ENCODE measurements at regions not wholly inside any gene's neighbourhood (a gene's known extent, or its start where the extent isn't known, plus 50 kb on each side); places are given as distances from the start of the nearest gene placed in this dataset.

DNA sequence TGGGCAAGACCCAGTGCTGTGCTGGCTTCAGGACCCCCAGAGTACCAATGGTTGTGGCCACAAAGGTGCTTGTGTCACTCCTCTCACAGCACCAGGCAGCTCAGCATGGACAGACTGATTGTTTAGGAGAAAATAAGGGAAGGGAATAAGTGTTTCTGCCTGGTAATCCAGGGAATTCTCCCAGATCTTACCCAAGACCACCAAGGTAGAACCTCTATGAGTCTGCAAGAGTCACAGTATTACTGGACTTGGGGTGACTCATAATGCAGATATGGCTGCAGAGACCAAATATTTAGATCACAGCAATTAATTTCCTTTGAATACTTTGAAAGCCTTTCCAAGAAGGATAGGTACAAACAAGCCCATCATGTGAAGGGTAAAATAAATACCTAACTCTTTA, 1178.3 kb upstream of the FLRT2 start:
- no peaks in the 10 kb centered on the region for H3F3A ChIP-seq (ENCODE audit: insufficient read depth)
- no peak overlapping the region for H3K27ac ChIP-seq

DNA sequence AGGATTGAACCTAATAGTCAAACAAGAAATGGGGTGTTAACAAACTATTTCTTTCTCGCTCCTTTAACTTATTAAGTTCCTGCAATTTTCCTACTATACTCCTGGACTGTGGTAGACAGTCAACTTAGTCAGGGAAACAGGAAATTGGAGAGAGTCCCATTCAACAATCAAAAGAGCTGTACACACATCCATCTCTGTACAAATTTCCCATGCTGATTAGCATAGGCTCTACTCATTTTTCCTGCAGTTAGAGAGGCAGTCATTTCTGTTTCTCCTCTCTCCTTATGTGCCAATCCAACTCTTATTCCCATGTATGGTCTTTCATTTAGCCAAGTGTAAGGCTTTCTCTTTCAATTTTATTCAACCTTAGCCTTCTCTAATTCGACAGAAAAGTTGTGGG, 1168.5 kb upstream of the FLRT2 start:
- no peak for DNase-seq
- no peak overlapping the region for H2AFZ ChIP-seq
- no peak overlapping the region for H3K27ac ChIP-seq
- H3K9me2 ChIP-seq (ENCODE audit: insufficient read depth), result no peaks in the 10 kb centered on the region
- no peaks in the 10 kb centered on the region for H3F3A ChIP-seq (ENCODE audit: insufficient read depth)
- H3K9me3 ChIP-seq (ENCODE audit: low read depth), result no peaks in the 10 kb centered on the region
- H3K9ac ChIP-seq, result no peak overlapping the region
- 29 to 34% methylated on average over 2 of the region's 2 CpGs for WGBS, 2 experiments (ENCODE audit: low coverage in 1 of 2, low lambda C conversion rate in 2 of 2, missing lambda C conversion rate in 2 of 2)
- H3K27me3 ChIP-seq (replicated peaks; ENCODE audit: insufficient read depth), result no peaks in the 10 kb centered on the region
- no peaks in the 10 kb centered on the region for H3K4me1 ChIP-seq (ENCODE audit: insufficient read depth)
- no peaks in the 10 kb centered on the region for H4K20me1 ChIP-seq (ENCODE audit: insufficient read depth)
- H3K4me2 ChIP-seq (ENCODE audit: unreplicated experiment), result no peak overlapping the region
- TF ChIP-seq EZH2phosphoT487 (IDR thresholded peaks at IDR 0.05; ENCODE audit: insufficient read depth, low read depth) (no peak), EZH2 (IDR thresholded peaks at IDR 0.05; ENCODE audit: insufficient read depth, poor library complexity, severe bottlenecking) (no peak)
- in situ Hi-C loops (cut with MboI), result no loop called here
- H3K4me3 ChIP-seq, result no peak overlapping the region
- H3K79me2 ChIP-seq (ENCODE audit: insufficient read depth), result no peaks in the 10 kb centered on the region
- no peaks in the 10 kb centered on the region for H3K36me3 ChIP-seq (ENCODE audit: low read depth)

More for the DNA sequence above, 1178.3 kb upstream of the FLRT2 start:
- TF ChIP-seq EZH2 (IDR thresholded peaks at IDR 0.05; ENCODE audit: insufficient read depth, poor library complexity, severe bottlenecking) (no peak), EZH2phosphoT487 (IDR thresholded peaks at IDR 0.05; ENCODE audit: insufficient read depth, low read depth) (no peak)
- Histone ChIP-seq H3K79me2 (ENCODE audit: insufficient read depth) (no peaks in the 10 kb centered on the region), H2AFZ (no peak overlapping the region), H3K4me2 (ENCODE audit: unreplicated experiment) (no peak overlapping the region), H3K9ac (no peak overlapping the region), H3K9me2 (ENCODE audit: insufficient read depth) (no peaks in the 10 kb centered on the region), H3K4me1 (ENCODE audit: insufficient read depth) (no peaks in the 10 kb centered on the region), H3K27me3 (replicated peaks; ENCODE audit: insufficient read depth) (no peaks in the 10 kb centered on the region), H3K4me3 (no peak overlapping the region), H3K9me3 (ENCODE audit: low read depth) (no peaks in the 10 kb centered on the region), H3K36me3 (ENCODE audit: low read depth) (no peaks in the 10 kb centered on the region), H4K20me1 (ENCODE audit: insufficient read depth) (no peaks in the 10 kb centered on the region)
- in situ Hi-C loops (cut with MboI), result no loop called here
- DNase-seq, result no peak

DNA sequence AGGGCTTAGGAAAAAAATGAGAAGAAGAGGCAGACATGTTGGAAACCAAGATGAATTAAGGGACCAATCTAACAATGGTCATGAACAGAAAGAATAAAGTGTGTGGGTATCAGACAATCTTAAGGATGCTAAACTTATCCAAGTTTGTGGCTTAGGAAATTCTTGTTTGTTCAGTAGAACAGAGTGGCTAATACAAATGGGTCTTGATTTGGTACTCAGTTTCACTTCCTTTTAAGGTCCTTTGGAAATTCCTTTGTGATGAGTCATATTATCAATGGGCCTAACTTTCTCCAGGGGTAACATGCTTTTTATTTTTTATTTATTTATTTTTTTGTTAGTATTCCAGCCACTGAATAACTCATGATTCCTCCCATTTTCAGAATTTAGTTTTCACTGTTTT, 1154.7 kb upstream of the FLRT2 start:
- H3K4me3 ChIP-seq, result no peak overlapping the region
- in situ Hi-C loops (cut with MboI), result no loop called here
- no peaks in the 10 kb centered on the region for H3K27me3 ChIP-seq (replicated peaks; ENCODE audit: insufficient read depth)
- TF ChIP-seq EZH2phosphoT487 (IDR thresholded peaks at IDR 0.05; ENCODE audit: insufficient read depth, low read depth), result no peak
- no peak overlapping the region for H3K9ac ChIP-seq
- no peaks in the 10 kb centered on the region for H4K20me1 ChIP-seq (ENCODE audit: insufficient read depth)
- no peak overlapping the region for H2AFZ ChIP-seq
- no peak overlapping the region for H3K4me2 ChIP-seq (ENCODE audit: unreplicated experiment)
- H3K9me3 ChIP-seq (ENCODE audit: low read depth), result no peaks in the 10 kb centered on the region
- H3K27ac ChIP-seq, result no peak overlapping the region
- H3K79me2 ChIP-seq (ENCODE audit: insufficient read depth), result no peaks in the 10 kb centered on the region
- no peaks in the 10 kb centered on the region for H3K36me3 ChIP-seq (ENCODE audit: low read depth)
- H3K9me2 ChIP-seq (ENCODE audit: insufficient read depth), result no peaks in the 10 kb centered on the region
- no peaks in the 10 kb centered on the region for H3K4me1 ChIP-seq (ENCODE audit: insufficient read depth)
- DNase-seq, result no peak
- no peaks in the 10 kb centered on the region for H3F3A ChIP-seq (ENCODE audit: insufficient read depth)

DNA sequence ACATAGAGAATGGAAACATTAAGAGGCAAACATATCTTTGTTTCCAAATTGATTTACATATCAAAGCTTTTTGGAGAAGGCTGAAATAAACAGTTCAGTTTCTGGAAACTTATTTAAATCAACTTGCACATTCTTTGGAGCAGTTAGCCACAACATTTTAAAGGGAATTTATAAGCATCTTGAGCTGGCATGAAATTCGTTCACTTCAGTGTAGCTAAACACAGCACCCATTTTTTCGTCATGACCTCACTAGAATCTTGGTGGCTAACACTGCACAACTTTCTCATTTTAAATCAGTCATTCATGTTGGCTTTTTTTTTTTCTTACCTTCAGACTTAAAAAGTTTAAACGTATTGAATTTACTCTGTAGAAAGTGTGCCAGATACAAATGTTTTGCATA, 1139.9 kb upstream of the FLRT2 start:
- H3K27ac ChIP-seq, result no peak overlapping the region
- H2AFZ ChIP-seq, result no peak overlapping the region
- no peak overlapping the region for H3K4me3 ChIP-seq
- no peaks in the 10 kb centered on the region for H3K4me1 ChIP-seq (ENCODE audit: insufficient read depth)
- in situ Hi-C loops (cut with MboI), result no loop called here
- H3K9me3 ChIP-seq (ENCODE audit: low read depth), result no peaks in the 10 kb centered on the region
- no peaks in the 10 kb centered on the region for H3K27me3 ChIP-seq (replicated peaks; ENCODE audit: insufficient read depth)
- no peaks in the 10 kb centered on the region for H3F3A ChIP-seq (ENCODE audit: insufficient read depth)
- H3K9me2 ChIP-seq (ENCODE audit: insufficient read depth), result no peaks in the 10 kb centered on the region; the same call in 1 of the 2 replicates
- H3K4me2 ChIP-seq (ENCODE audit: unreplicated experiment), result no peak overlapping the region
- no peak overlapping the region for H3K9ac ChIP-seq
- 14% methylated on average over 3 of the region's 3 CpGs for WGBS, 2 experiments (ENCODE audit: low coverage in 1 of 2, low lambda C conversion rate in 2 of 2, missing lambda C conversion rate in 2 of 2)
- H3K36me3 ChIP-seq (ENCODE audit: low read depth), result no peaks in the 10 kb centered on the region
- H4K20me1 ChIP-seq (ENCODE audit: insufficient read depth), result no peaks in the 10 kb centered on the region
- TF ChIP-seq EZH2 (IDR thresholded peaks at IDR 0.05; ENCODE audit: insufficient read depth, poor library complexity, severe bottlenecking) (no peak), EZH2phosphoT487 (IDR thresholded peaks at IDR 0.05; ENCODE audit: insufficient read depth, low read depth) (no peak)
- H3K79me2 ChIP-seq (ENCODE audit: insufficient read depth), result no peaks in the 10 kb centered on the region
- DNase-seq, result no peak

DNA sequence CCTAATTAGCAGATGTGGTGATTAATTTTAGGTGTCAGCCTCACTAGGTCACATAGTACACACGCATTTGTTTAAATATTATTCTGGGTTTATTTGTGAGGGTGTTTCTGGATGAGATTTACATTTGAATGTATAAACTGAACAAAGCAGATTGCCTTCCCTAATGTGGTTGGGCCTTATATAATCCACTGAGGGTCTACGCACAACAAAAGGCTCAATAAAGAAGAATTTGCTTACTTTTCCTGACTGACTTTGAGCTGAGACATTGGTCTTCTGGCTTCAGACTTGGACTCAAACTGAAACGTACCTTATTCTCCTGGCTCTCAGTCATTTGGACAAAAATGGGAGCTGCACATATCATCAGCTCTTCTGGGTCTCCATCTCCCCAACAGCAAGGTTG, 1132.3 kb upstream of the FLRT2 start:
- no peaks in the 10 kb centered on the region for H3K9me3 ChIP-seq (ENCODE audit: low read depth)
- no peaks in the 10 kb centered on the region for H3K79me2 ChIP-seq (ENCODE audit: insufficient read depth)
- 26 to 34% methylated on average over 3 of the region's 3 CpGs for WGBS, 2 experiments (ENCODE audit: low coverage in 1 of 2, low lambda C conversion rate in 2 of 2, missing lambda C conversion rate in 2 of 2)
- H4K20me1 ChIP-seq (ENCODE audit: insufficient read depth), result no peaks in the 10 kb centered on the region
- H3K4me2 ChIP-seq (ENCODE audit: unreplicated experiment), result no peak overlapping the region
- H3K36me3 ChIP-seq (ENCODE audit: low read depth), result no peaks in the 10 kb centered on the region
- DNase-seq, result no peak
- no peak for TF ChIP-seq EZH2phosphoT487 (IDR thresholded peaks at IDR 0.05; ENCODE audit: insufficient read depth, low read depth)
- no peak overlapping the region for H3K4me3 ChIP-seq
- no peaks in the 10 kb centered on the region for H3K27me3 ChIP-seq (replicated peaks; ENCODE audit: insufficient read depth)
- no peaks in the 10 kb centered on the region for H3K4me1 ChIP-seq (ENCODE audit: insufficient read depth)
- H3K9ac ChIP-seq, result no peak overlapping the region
- in situ Hi-C loops (cut with MboI), result no loop called here
- no peaks in the 10 kb centered on the region for H3K9me2 ChIP-seq (ENCODE audit: insufficient read depth)
- no peak overlapping the region for H2AFZ ChIP-seq
- no peaks in the 10 kb centered on the region for H3F3A ChIP-seq (ENCODE audit: insufficient read depth)
- H3K27ac ChIP-seq, result no peak overlapping the region
